ENCODE measurements at regions not wholly inside any gene's neighbourhood (a gene's known extent, or its start where the extent isn't known, plus 50 kb on each side); places are given as distances from the start of the nearest gene placed in this dataset.

DNA sequence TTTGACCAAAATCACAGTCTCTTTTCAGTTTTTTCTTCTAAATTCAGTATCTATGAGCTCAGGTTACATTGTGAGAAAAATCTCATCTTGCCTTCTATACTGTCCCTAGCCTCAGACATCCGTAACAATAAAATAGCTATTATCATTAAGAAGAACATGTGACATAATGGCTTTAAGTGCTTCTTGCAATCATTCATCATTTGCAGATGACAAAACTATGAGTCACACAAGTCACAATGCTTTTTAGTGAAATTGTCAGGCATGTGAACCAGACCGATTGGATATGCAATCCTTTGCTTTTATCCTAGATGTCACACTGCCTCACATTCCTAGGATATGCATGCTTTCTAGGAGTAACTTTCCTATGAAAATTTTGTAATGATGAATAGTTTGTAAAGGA is 313.1 kb downstream of the SLC6A15 start:
- CTCF ChIA-PET, result no interaction called here
- no peak for ATAC-seq
- intact Hi-C loops (cut with micrococcal nuclease), result no loop called here

DNA sequence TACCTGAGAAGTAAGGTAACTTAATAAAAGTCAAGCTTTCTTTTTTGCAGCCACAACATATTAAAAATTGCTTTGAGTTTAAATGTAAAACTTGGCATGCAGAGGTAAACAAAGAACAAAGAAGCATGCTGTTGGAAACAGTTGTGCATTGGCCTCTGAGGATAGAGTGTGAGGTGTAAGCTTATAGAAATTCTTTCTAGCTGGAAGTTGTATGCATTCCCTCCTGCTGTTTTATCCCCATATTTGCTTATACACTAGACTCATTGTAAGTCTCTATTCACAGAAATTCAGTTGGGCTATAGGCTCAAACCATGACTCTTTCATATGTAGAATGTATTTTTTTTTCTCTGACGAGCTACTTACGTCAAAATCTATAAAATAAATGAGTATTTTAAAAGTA is 316.3 kb downstream of the SLC6A15 start:
- no peaks in the 10 kb centered on the region for H3K27me3 Mint-ChIP-seq

More for the DNA sequence above, 313.1 kb downstream of the SLC6A15 start:
- DNase-seq, result no peak
- Histone ChIP-seq H3K4me3 (ENCODE audit: low read length) (no peak overlapping the region), H3K27me3 (ENCODE audit: control insufficient read depth in 2 of 2, insufficient read depth in 2 of 2, low read length in 2 of 2) (no peaks in the 10 kb centered on the region), H3K27ac (ENCODE audit: low read depth, low read length) (no peak overlapping the region), H3K4me1 (ENCODE audit: control insufficient read depth in 2 of 2, insufficient read depth in 2 of 2, low read length in 2 of 2) (no peaks in the 10 kb centered on the region), H3K9me3 (ENCODE audit: control insufficient read depth in 2 of 3, low read length in 3 of 3) (no peaks in the 10 kb centered on the region), H3K36me3 (ENCODE audit: control insufficient read depth in 2 of 3, insufficient read depth in 3 of 3, low read length in 3 of 3) (no peaks in the 10 kb centered on the region)
- POLR2A ChIA-PET, result no interaction called here
- H3K9me3 Mint-ChIP-seq, result peaks cover 0 to 4% (median 0%) of the 10 kb centered on the region in 11 donors
- H3K36me3 Mint-ChIP-seq, result no peaks in the 10 kb centered on the region
- no peaks in the 10 kb centered on the region for H3K27me3 Mint-ChIP-seq
- H3K4me3 Mint-ChIP-seq, result no peak overlapping the region
- no peak overlapping the region for H3K27ac Mint-ChIP-seq
- H3K4me1 Mint-ChIP-seq, result no peaks in the 10 kb centered on the region

DNA sequence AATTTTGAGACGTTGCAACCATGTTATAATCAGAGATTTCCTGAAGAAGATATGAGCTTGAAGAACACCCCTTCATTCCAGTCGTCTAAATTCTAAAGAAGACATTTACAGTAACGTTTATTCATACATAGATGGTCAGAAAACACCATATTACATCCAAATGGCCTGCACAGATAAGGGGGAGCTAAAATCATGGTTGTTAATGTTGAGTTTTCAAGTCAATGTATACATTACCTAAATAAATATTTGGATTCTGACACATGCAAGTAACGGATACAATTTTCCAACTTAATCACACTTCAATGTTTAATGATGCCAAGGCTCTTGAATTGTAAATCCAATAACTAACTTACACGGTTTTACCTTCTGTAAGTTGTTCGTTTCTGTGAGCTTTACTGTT is 318.4 kb downstream of the SLC6A15 start:
- DNase-seq (no peak), ATAC-seq (no peak)
- no peaks in the 10 kb centered on the region for H3K36me3 Mint-ChIP-seq
- H3K9me3 Mint-ChIP-seq, result peaks cover 0 to 12% (median 0%) of the 10 kb centered on the region in 11 donors
- no peak overlapping the region for H3K4me3 Mint-ChIP-seq
- ChIA-PET POLR2A (no interaction called here), CTCF (no interaction called here)
- no peaks in the 10 kb centered on the region for H3K9me3 ChIP-seq (ENCODE audit: control insufficient read depth in 2 of 3, low read length in 3 of 3)
- H3K4me1 ChIP-seq (ENCODE audit: control insufficient read depth in 2 of 2, insufficient read depth in 2 of 2, low read length in 2 of 2), result no peaks in the 10 kb centered on the region
- H3K27ac ChIP-seq (ENCODE audit: low read depth, low read length), result no peak overlapping the region
- no peak overlapping the region for H3K4me3 ChIP-seq (ENCODE audit: low read length)
- intact Hi-C loops (cut with micrococcal nuclease), result no loop called here
- H3K27ac Mint-ChIP-seq, result no peak overlapping the region
- H3K4me1 Mint-ChIP-seq, result no peaks in the 10 kb centered on the region
- no peaks in the 10 kb centered on the region for H3K27me3 Mint-ChIP-seq
- H3K27me3 ChIP-seq (ENCODE audit: control insufficient read depth in 2 of 2, insufficient read depth in 2 of 2, low read length in 2 of 2), result no peaks in the 10 kb centered on the region
- no peaks in the 10 kb centered on the region for H3K36me3 ChIP-seq (ENCODE audit: control insufficient read depth in 2 of 3, insufficient read depth in 3 of 3, low read length in 3 of 3)

More for the DNA sequence above, 316.3 kb downstream of the SLC6A15 start:
- no peaks in the 10 kb centered on the region for H3K4me1 Mint-ChIP-seq
- no peaks in the 10 kb centered on the region for H3K36me3 Mint-ChIP-seq
- H3K27me3 ChIP-seq (ENCODE audit: control insufficient read depth in 2 of 2, insufficient read depth in 2 of 2, low read length in 2 of 2), result no peaks in the 10 kb centered on the region
- no peaks in the 10 kb centered on the region for H3K9me3 ChIP-seq (ENCODE audit: control insufficient read depth in 2 of 3, low read length in 3 of 3)
- peaks cover 0 to 7% (median 0%) of the 10 kb centered on the region in 11 donors for H3K9me3 Mint-ChIP-seq
- no peaks in the 10 kb centered on the region for H3K36me3 ChIP-seq (ENCODE audit: control insufficient read depth in 2 of 3, insufficient read depth in 3 of 3, low read length in 3 of 3)
- intact Hi-C loops (cut with micrococcal nuclease), result no loop called here
- DNase-seq (no peak), ATAC-seq (no peak)
- ChIA-PET POLR2A (no interaction called here), CTCF (no interaction called here)
- no peaks in the 10 kb centered on the region for H3K4me1 ChIP-seq (ENCODE audit: control insufficient read depth in 2 of 2, insufficient read depth in 2 of 2, low read length in 2 of 2)
- H3K27ac Mint-ChIP-seq, result no peak overlapping the region
- no peak overlapping the region for H3K4me3 Mint-ChIP-seq
- no peak overlapping the region for H3K4me3 ChIP-seq (ENCODE audit: low read length)
- no peak overlapping the region for H3K27ac ChIP-seq (ENCODE audit: low read depth, low read length)

DNA sequence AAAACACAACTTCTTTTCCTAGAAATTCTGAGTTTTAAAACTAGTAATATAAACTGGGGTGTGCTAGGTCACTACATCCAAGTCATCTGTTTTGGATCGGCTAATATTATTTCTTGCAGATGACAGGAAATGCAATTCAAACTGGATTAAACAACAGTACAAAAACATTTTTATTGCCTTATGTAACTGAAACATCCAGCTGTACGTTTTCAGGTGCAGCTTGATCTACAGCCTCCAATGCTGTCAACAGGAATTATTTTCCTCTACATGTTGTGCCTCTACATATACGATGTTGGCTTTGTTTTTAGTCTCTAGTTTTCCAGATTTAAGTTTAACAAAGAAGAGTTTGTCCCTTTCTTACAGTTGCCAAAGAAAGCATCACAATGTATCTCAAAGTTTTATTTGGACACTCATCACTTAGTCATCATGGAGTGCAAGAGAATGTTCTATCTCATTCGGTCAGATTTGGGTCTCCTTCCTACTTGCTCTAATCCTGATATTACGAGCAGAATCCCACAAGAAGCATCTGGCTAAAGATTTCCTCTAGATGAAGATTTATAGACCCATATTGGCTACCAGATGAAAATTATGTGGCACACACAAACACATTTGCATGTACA is 326.7 kb downstream of the SLC6A15 start:
- DNase-seq (no peak), ATAC-seq (no peak)
- peaks cover 0 to 5% (median 0%) of the 10 kb centered on the region in 11 donors for H3K9me3 Mint-ChIP-seq
- ChIA-PET POLR2A (no interaction called here), CTCF (no interaction called here)
- Histone ChIP-seq H3K27me3 (ENCODE audit: control insufficient read depth in 2 of 2, insufficient read depth in 2 of 2, low read length in 2 of 2) (no peaks in the 10 kb centered on the region), H3K36me3 (ENCODE audit: control insufficient read depth in 2 of 3, insufficient read depth in 3 of 3, low read length in 3 of 3) (no peaks in the 10 kb centered on the region), H3K27ac (ENCODE audit: low read depth, low read length) (no peak overlapping the region), H3K4me1 (ENCODE audit: control insufficient read depth in 2 of 2, insufficient read depth in 2 of 2, low read length in 2 of 2) (no peaks in the 10 kb centered on the region), H3K4me3 (ENCODE audit: low read length) (no peak overlapping the region), H3K9me3 (ENCODE audit: control insufficient read depth in 2 of 3, low read length in 3 of 3) (no peaks in the 10 kb centered on the region)
- no peaks in the 10 kb centered on the region for H3K4me1 Mint-ChIP-seq
- intact Hi-C loops (cut with micrococcal nuclease), result no loop called here
- H3K27me3 Mint-ChIP-seq, result no peaks in the 10 kb centered on the region
- H3K36me3 Mint-ChIP-seq, result no peaks in the 10 kb centered on the region
- no peak overlapping the region for H3K4me3 Mint-ChIP-seq
- H3K27ac Mint-ChIP-seq, result no peak overlapping the region

DNA sequence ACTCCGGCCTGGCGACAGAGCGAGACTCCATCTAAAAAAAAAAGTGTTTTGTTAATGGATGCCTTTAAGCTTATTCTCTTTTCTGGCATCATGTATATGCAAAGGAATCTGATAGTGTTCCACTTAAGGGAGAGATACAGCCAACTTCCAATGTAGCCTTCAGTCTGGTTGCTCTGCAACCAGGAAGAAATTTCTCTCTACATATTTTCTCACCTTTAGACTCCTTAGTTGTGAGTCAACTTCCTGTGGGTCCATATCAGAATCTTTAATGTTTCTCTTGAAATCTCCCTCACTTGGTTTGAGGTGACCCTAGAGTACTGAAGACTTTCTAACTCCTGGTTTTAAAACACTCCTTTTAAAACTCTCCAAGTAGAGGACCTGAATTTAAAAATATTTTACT is 340.4 kb downstream of the SLC6A15 start:
- Histone ChIP-seq H3K4me3 (ENCODE audit: low read length) (no peak overlapping the region), H3K27ac (ENCODE audit: low read depth, low read length) (no peak overlapping the region), H3K27me3 (ENCODE audit: control insufficient read depth in 2 of 2, insufficient read depth in 2 of 2, low read length in 2 of 2) (no peaks in the 10 kb centered on the region), H3K9me3 (ENCODE audit: control insufficient read depth in 2 of 3, low read length in 3 of 3) (no peaks in the 10 kb centered on the region), H3K36me3 (ENCODE audit: control insufficient read depth in 2 of 3, insufficient read depth in 3 of 3, low read length in 3 of 3) (no peaks in the 10 kb centered on the region), H3K4me1 (ENCODE audit: control insufficient read depth in 2 of 2, insufficient read depth in 2 of 2, low read length in 2 of 2) (no peaks in the 10 kb centered on the region)
- H3K4me1 Mint-ChIP-seq, result no peaks in the 10 kb centered on the region
- ChIA-PET CTCF (no interaction called here), POLR2A (no interaction called here)
- no peaks in the 10 kb centered on the region for H3K27me3 Mint-ChIP-seq
- intact Hi-C loops (cut with micrococcal nuclease), result no loop called here
- peaks cover 0 to 16% (median 8%) of the 10 kb centered on the region in 11 donors for H3K9me3 Mint-ChIP-seq
- H3K4me3 Mint-ChIP-seq, result no peak overlapping the region
- ATAC-seq, result no peak
- DNase-seq, result no peak
- no peaks in the 10 kb centered on the region for H3K36me3 Mint-ChIP-seq
- H3K27ac Mint-ChIP-seq, result no peak overlapping the region

DNA sequence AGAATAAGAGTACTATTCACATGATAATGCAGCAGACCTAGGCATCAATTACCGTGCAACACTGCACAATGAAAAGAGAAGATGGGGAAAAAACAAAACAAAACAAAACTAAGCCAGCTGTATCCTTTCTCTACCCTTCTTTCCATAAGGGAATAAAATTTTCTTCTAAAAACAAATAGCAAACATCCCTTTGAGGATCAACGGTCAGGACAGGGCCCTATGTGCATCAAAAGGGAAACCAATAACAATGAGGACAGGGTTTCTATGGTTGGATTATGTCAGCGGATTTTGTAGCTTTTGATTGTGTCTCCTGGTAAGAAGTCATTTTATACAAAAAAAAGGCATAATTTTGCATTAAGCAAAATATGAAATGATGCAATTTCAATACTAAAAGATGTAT is 350.3 kb downstream of the SLC6A15 start:
- Histone ChIP-seq H3K4me3 (ENCODE audit: low read length) (no peak overlapping the region), H3K27ac (ENCODE audit: low read depth, low read length) (no peak overlapping the region), H3K9me3 (ENCODE audit: control insufficient read depth in 2 of 3, low read length in 3 of 3) (no peaks in the 10 kb centered on the region), H3K4me1 (ENCODE audit: control insufficient read depth in 2 of 2, insufficient read depth in 2 of 2, low read length in 2 of 2) (no peaks in the 10 kb centered on the region), H3K27me3 (ENCODE audit: control insufficient read depth in 2 of 2, insufficient read depth in 2 of 2, low read length in 2 of 2) (no peaks in the 10 kb centered on the region), H3K36me3 (ENCODE audit: control insufficient read depth in 2 of 3, insufficient read depth in 3 of 3, low read length in 3 of 3) (no peaks in the 10 kb centered on the region)
- Mint-ChIP-seq H3K4me3 (no peak overlapping the region), H3K9me3 (peaks cover 0 to 14% (median 0%) of the 10 kb centered on the region in 11 donors), H3K4me1 (no peaks in the 10 kb centered on the region), H3K27ac (no peak overlapping the region), H3K36me3 (no peaks in the 10 kb centered on the region), H3K27me3 (no peaks in the 10 kb centered on the region)
- intact Hi-C loops (cut with micrococcal nuclease), result no loop called here
- CTCF ChIA-PET, result no interaction called here
- ATAC-seq (no peak), DNase-seq (no peak)
- POLR2A ChIA-PET, result no interaction called here

DNA sequence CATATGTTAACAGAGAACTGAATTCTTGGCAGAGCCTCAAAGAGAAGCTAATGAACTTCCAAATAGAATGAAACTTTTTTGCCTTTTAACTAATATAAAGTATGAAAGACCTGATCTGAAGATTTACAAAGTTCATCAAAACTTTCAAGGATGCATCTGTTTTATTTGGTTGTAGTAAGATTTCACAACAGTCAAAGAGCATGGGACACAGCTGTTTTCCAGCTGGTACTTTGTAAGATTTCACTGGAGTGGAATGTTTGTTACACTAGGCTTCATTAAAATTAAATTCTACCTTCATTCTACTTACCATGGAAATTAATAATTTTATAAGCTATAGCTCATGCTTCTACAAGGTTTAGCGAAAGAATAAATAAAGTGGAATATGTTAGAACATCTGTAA is 351.2 kb downstream of the SLC6A15 start:
- Mint-ChIP-seq H3K4me3 (no peak overlapping the region), H3K27ac (no peak overlapping the region), H3K9me3 (peaks cover 0 to 11% (median 0%) of the 10 kb centered on the region in 11 donors), H3K27me3 (no peaks in the 10 kb centered on the region), H3K4me1 (no peaks in the 10 kb centered on the region), H3K36me3 (no peaks in the 10 kb centered on the region)
- ATAC-seq (no peak), DNase-seq (no peak)
- Histone ChIP-seq H3K36me3 (ENCODE audit: control insufficient read depth in 2 of 3, insufficient read depth in 3 of 3, low read length in 3 of 3) (no peaks in the 10 kb centered on the region), H3K4me1 (ENCODE audit: control insufficient read depth in 2 of 2, insufficient read depth in 2 of 2, low read length in 2 of 2) (no peaks in the 10 kb centered on the region), H3K27me3 (ENCODE audit: control insufficient read depth in 2 of 2, insufficient read depth in 2 of 2, low read length in 2 of 2) (no peaks in the 10 kb centered on the region), H3K4me3 (ENCODE audit: low read length) (no peak overlapping the region), H3K9me3 (ENCODE audit: control insufficient read depth in 2 of 3, low read length in 3 of 3) (no peaks in the 10 kb centered on the region), H3K27ac (ENCODE audit: low read depth, low read length) (no peak overlapping the region)
- CTCF ChIA-PET, result no interaction called here
- POLR2A ChIA-PET, result interaction anchor here (0.6 kb wide), 1 partner anchor 12 kb away, joined by 4 read pairs; no protein-coding TSS in a partner anchor
- intact Hi-C loops (cut with micrococcal nuclease), result no loop called here
